ENCODE measurements at regions not wholly inside any gene's neighbourhood (a gene's known extent, or its start where the extent isn't known, plus 50 kb on each side); places are given as distances from the start of the nearest gene placed in this dataset.

DNA sequence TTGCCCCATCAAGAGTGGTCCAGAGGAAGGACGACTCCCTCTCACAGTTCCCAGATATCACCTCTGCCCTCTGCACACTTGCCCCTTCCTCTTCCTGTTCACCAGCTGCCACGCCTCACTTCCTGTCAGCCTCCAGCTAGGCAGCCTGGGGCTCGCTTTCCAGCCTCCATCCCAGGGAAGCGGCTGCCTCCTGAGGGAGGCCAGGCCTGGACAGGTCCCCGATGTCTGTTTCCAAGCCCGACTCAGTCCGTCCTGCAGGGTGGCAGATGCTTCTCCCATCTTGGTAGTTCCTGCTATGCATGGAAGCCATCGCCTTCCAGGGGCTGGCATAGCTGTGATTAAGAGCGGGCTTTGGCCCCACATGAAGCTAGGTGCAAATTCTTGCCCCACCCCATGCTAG is 233.5 kb upstream of the PMEPA1 start:
- no peaks in the 10 kb centered on the region for H3K4me1 ChIP-seq
- intact Hi-C loops (cut with DNase I), result no loop called here
- DNase-seq, result no peak
- TF ChIP-seq, protein P1, sequence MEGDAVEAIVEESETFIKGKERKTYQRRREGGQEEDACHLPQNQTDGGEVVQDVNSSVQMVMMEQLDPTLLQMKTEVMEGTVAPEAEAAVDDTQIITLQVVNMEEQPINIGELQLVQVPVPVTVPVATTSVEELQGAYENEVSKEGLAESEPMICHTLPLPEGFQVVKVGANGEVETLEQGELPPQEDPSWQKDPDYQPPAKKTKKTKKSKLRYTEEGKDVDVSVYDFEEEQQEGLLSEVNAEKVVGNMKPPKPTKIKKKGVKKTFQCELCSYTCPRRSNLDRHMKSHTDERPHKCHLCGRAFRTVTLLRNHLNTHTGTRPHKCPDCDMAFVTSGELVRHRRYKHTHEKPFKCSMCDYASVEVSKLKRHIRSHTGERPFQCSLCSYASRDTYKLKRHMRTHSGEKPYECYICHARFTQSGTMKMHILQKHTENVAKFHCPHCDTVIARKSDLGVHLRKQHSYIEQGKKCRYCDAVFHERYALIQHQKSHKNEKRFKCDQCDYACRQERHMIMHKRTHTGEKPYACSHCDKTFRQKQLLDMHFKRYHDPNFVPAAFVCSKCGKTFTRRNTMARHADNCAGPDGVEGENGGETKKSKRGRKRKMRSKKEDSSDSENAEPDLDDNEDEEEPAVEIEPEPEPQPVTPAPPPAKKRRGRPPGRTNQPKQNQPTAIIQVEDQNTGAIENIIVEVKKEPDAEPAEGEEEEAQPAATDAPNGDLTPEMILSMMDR (IDR thresholded peaks at IDR 0.05), result no peak
- no peaks in the 10 kb centered on the region for H3K27me3 ChIP-seq
- no peaks in the 10 kb centered on the region for H3K9me3 ChIP-seq
- H3K9ac ChIP-seq (ENCODE audit: low read depth in 2 of 2, low read length in 2 of 2), result no peak overlapping the region
- H3K36me3 ChIP-seq, result no peaks in the 10 kb centered on the region
- no peak overlapping the region for H3K27ac ChIP-seq
- H3K4me3 ChIP-seq, result no peak overlapping the region

DNA sequence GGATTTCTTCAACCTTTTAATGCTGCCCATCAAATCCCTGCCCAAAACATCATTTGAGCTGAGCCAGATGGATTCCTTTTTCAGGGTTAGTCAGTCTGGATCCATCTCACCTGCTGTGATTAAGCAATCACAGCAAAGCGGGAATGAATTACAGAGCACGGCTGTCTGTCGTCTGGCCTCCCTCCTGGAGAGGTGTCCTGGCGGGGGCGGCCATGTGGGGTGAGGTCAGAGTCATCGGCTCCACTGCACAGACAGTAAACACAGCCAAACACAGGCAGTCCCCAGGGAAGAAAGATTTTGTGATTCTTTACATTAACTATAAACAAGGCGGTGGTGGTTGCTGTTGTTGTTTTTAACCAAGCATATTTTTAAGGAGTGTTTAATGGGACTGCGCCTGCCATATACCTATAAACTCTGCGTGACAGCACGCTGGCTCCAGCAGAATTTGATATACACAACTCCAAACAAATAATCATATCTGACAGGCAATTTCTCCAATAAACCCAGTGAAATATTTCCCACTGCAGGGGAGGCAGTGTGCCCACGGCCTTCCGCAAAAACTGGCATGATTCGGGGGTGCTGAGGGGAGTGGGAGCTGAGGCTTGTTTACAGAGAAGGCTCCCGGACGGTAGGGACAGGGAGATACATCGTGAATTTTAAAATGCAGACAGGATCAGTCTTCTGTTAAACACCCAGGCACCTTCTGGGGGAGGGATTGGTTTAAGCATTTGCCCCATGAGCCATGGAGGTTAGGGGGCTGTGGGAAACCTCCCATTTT is 232.0 kb upstream of the PMEPA1 start:
- H3K9me3 ChIP-seq, result no peaks in the 10 kb centered on the region
- intact Hi-C loops (cut with DNase I), result no loop called here
- H3K27ac ChIP-seq, result no peak overlapping the region
- H3K27me3 ChIP-seq, result no peaks in the 10 kb centered on the region
- TF ChIP-seq, protein P1 (IDR thresholded peaks at IDR 0.05), result no peak
- H3K36me3 ChIP-seq, result no peaks in the 10 kb centered on the region
- H3K4me1 ChIP-seq, result no peaks in the 10 kb centered on the region
- peak; percentile 36 for DNase-seq
- no peak overlapping the region for H3K9ac ChIP-seq (ENCODE audit: low read depth in 2 of 2, low read length in 2 of 2)
- H3K4me3 ChIP-seq, result no peak overlapping the region

DNA sequence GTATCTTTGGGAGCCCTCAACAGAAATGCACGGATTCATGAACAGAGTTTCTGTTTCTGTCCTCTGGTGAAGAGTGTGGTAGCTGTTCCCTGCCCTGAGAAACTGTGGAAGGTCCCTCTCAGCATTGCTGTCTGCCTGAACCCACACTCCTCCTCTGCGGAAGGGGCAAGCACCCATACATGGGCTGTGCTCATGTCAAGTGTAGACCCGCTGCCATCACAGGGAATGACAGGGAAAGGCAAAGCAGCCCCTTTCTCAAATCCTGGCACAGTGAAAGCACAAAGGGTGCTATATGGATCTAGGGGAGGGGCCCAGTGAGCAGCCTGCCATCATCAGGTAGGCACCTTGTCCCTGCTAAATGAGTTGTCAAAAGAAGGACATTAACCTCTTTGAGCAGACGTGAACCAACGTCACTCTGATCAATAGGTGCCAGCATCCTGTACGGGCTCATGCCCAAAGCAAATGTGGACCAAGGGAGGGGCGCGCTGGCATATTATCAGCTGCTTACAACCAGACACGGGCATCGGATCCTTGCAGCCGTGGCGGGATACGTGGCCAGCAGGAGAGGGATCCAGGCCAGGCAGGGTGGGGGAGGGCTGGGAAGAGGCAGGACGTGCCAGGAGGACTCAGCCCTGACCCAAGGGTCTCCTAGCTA is 231.2 kb upstream of the PMEPA1 start:
- Histone ChIP-seq H3K9ac (ENCODE audit: low read depth in 2 of 2, low read length in 2 of 2) (no peak overlapping the region), H3K36me3 (no peaks in the 10 kb centered on the region), H3K4me1 (no peaks in the 10 kb centered on the region), H3K9me3 (no peaks in the 10 kb centered on the region), H3K27me3 (no peaks in the 10 kb centered on the region), H3K27ac (no peak overlapping the region), H3K4me3 (no peak overlapping the region)
- TF ChIP-seq, protein P1 (IDR thresholded peaks at IDR 0.05), result no peak
- peak; percentile 59 for DNase-seq
- intact Hi-C loops (cut with DNase I), result no loop called here

DNA sequence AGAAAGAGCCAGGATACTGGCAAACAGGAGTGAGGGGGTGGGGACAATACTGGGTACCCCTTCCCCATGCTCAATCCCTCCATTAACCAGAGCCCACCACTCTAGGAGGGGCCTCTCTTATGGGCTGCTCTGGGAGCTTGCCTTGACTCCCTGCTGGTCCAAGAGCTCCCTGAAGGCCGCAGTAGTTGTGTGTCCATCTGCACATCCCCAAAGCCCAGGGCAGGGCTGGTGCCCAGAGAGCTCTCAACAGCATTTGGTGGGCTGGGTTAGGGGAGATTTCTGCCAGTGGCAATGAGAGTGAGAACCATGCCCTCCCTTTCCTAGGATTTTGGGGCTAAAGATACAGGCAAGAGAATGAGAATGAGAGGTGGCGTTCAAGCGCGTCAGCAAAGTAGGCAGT is 230.6 kb upstream of the PMEPA1 start:
- no peak overlapping the region for H3K4me3 ChIP-seq
- H3K36me3 ChIP-seq, result no peaks in the 10 kb centered on the region
- no peaks in the 10 kb centered on the region for H3K4me1 ChIP-seq
- no peaks in the 10 kb centered on the region for H3K27me3 ChIP-seq
- H3K9ac ChIP-seq (ENCODE audit: low read depth in 2 of 2, low read length in 2 of 2), result no peak overlapping the region
- no peaks in the 10 kb centered on the region for H3K9me3 ChIP-seq
- TF ChIP-seq, protein P1 (IDR thresholded peaks at IDR 0.05), result no peak
- no peak for DNase-seq
- intact Hi-C loops (cut with DNase I), result no loop called here
- H3K27ac ChIP-seq, result no peak overlapping the region

DNA sequence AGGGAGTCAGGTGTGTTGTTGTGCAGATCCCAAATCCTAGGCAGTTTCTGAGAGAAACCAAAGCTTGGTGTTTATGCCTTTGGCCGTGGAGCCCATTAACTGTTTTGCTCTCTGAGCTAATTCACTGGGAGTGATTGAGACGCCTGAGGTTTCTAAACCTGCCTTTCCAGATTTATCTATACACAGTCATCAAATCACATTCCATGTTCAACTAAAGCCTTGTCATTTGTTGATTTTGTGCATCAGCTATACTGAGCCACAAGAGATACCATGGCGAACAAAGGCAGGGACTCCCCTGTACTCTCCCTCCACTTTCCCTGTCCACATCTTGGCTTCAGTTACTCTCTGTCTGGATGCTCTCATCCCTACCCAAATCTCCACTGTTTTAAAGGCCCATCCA is 229.7 kb upstream of the PMEPA1 start:
- TF ChIP-seq, protein P1 (IDR thresholded peaks at IDR 0.05), result no peak
- H3K9ac ChIP-seq (ENCODE audit: low read depth in 2 of 2, low read length in 2 of 2), result no peak overlapping the region
- DNase-seq, result no peak
- intact Hi-C loops (cut with DNase I), result no loop called here
- H3K9me3 ChIP-seq, result no peaks in the 10 kb centered on the region
- H3K4me1 ChIP-seq, result no peaks in the 10 kb centered on the region
- H3K4me3 ChIP-seq, result no peak overlapping the region
- H3K27me3 ChIP-seq, result no peaks in the 10 kb centered on the region
- H3K36me3 ChIP-seq, result no peaks in the 10 kb centered on the region
- no peak overlapping the region for H3K27ac ChIP-seq
